WTC11 (cell line): ENCODE measurements at regions not wholly inside any gene's neighbourhood (a gene's known extent, or its start where the extent isn't known, plus 50 kb on each side); places are given as distances from the start of the nearest gene placed in this dataset.

Source experiments
- ATAC-seq: fragments of 200-7000 bp; cut with Tn5 transposase; 2 replicates; pipeline ENCODE4 v1.10.0; 2021; ENCODE audit warnings: mild to moderate bottlenecking, moderate library complexity
- CTCF ChIA-PET: fragments of 300-600 bp; sonication (Branson Sonifier 250); formaldehyde crosslinking; loops from one replicate; lab custom pipeline; 2021; ENCODE audit warnings: antibody characterized with exemption; lab: Charles Lee
- POLR2A ChIA-PET: fragments of 350-600 bp; sonication (Branson Sonifier 250); formaldehyde crosslinking; loops from one replicate; lab custom pipeline; 2021; ENCODE audit warnings: antibody characterized with exemption; lab: Charles Lee
- DNase-seq: peaks from one replicate; pipeline ENCODE4 v3.0.0; 2021; ENCODE audit warnings: low spot score
- H3K27ac Mint-ChIP-seq: 2 replicates; pipeline ENCODE4 v1.8.0; 2021; ENCODE audit warnings: mixed read lengths
- H3K27me3 Mint-ChIP-seq: 2 replicates; pipeline ENCODE4 v1.8.0; 2021; ENCODE audit warnings: low read depth, mild to moderate bottlenecking, moderate library complexity, mixed read lengths
- H3K36me3 Mint-ChIP-seq: 2 replicates; pipeline ENCODE4 v1.8.0; 2021; ENCODE audit warnings: mixed read lengths
- H3K4me1 Mint-ChIP-seq: 2 replicates; pipeline ENCODE4 v1.8.0; 2022; ENCODE audit warnings: mixed read lengths
- H3K4me3 Mint-ChIP-seq: 2 replicates; pipeline ENCODE4 v1.8.0; 2021; ENCODE audit warnings: mild to moderate bottlenecking, moderate library complexity, mixed read lengths
- H3K9me3 Mint-ChIP-seq: 2 replicates; pipeline ENCODE4 v1.8.0; 2021; ENCODE audit warnings: mixed read lengths
- ELF4 ChIP-seq: sonication (generic); formaldehyde crosslinking; IDR thresholded peaks from 2 replicates; pipeline ENCODE4 v1.8.1; 2022; ENCODE audit warnings: low read depth, mild to moderate bottlenecking, moderate library complexity, missing genetic modification reagents
- FOXK1 ChIP-seq: sonication (generic); formaldehyde crosslinking; IDR thresholded peaks from 2 replicates; pipeline ENCODE4 v1.8.0; 2022; ENCODE audit warnings: mild to moderate bottlenecking, moderate library complexity, missing genetic modification reagents
- HMGA2 ChIP-seq: fragments of 250-450 bp; sonication (Bioruptor Pico); IDR thresholded peaks from 2 replicates; pipeline ENCODE4 v1.4.0; 2021; ENCODE audit warnings: mild to moderate bottlenecking, moderate library complexity
- JAZF1 ChIP-seq: fragments of 250-450 bp; sonication (Bioruptor Pico); IDR thresholded peaks from 2 replicates; pipeline ENCODE4 v1.9.0; 2021; ENCODE audit warnings: moderate library complexity, mild to moderate bottlenecking, inconsistent platforms
- MYBL2 ChIP-seq: sonication (generic); formaldehyde crosslinking; IDR thresholded peaks from 2 replicates; pipeline ENCODE4 v1.8.1; 2023; ENCODE audit warnings: mild to moderate bottlenecking, moderate library complexity, missing genetic modification reagents
- NFATC4 ChIP-seq: fragments of 250-450 bp; sonication (Bioruptor Pico); IDR thresholded peaks from 2 replicates; pipeline ENCODE4 v1.9.0; 2021; ENCODE audit warnings: mild to moderate bottlenecking
- NFE2L1 ChIP-seq: sonication (generic); formaldehyde crosslinking; IDR thresholded peaks from 2 replicates; pipeline ENCODE4 v1.8.1; 2023; ENCODE audit warnings: missing genetic modification reagents
- NFYB ChIP-seq: sonication (generic); formaldehyde crosslinking; conservative IDR thresholded peaks from 2 replicates; pipeline ENCODE4 v1.8.0; 2022; ENCODE audit warnings: low read depth, missing genetic modification reagents
- NR3C1 ChIP-seq: sonication (generic); formaldehyde crosslinking; conservative IDR thresholded peaks from 2 replicates; pipeline ENCODE4 v1.8.1; 2023; ENCODE audit warnings: low read depth, mild to moderate bottlenecking, missing genetic modification reagents
- OVOL2 ChIP-seq: fragments of 250-450 bp; sonication (Bioruptor Pico); IDR thresholded peaks from 2 replicates; pipeline ENCODE4 v1.9.0; 2021; ENCODE audit warnings: mild to moderate bottlenecking, borderline replicate concordance
- PRRX2 ChIP-seq: fragments of 250-450 bp; sonication (Bioruptor Pico); IDR thresholded peaks from 2 replicates; pipeline ENCODE4 v1.8.0; 2021; ENCODE audit warnings: mild to moderate bottlenecking
- SMAD3 ChIP-seq: sonication (generic); formaldehyde crosslinking; IDR thresholded peaks from 2 replicates; pipeline ENCODE4 v1.8.0; 2022; ENCODE audit warnings: missing genetic modification reagents, mild to moderate bottlenecking, borderline replicate concordance
- SMAD4 ChIP-seq: sonication (generic); formaldehyde crosslinking; IDR thresholded peaks from 2 replicates; pipeline ENCODE4 v1.8.0; 2022; ENCODE audit warnings: mild to moderate bottlenecking, missing genetic modification reagents
- ZNF219 ChIP-seq: sonication (generic); formaldehyde crosslinking; IDR thresholded peaks from 2 replicates; pipeline ENCODE4 v1.8.0; 2023; ENCODE audit warnings: missing genetic modification reagents, mild to moderate bottlenecking, borderline replicate concordance
- ZNF317 ChIP-seq: sonication (generic); formaldehyde crosslinking; IDR thresholded peaks from 2 replicates; pipeline ENCODE4 v1.8.1; 2023; ENCODE audit warnings: low read depth, mild to moderate bottlenecking, moderate library complexity, missing genetic modification reagents, borderline replicate concordance
- TF ChIP-seq, protein P1 (sequence below): fragments of 250-450 bp; sonication (Bioruptor Pico); IDR thresholded peaks from 2 replicates; pipeline ENCODE4 v1.9.0; 2021; ENCODE audit warnings: mild to moderate bottlenecking
- TF ChIP-seq, protein P2 (sequence below): sonication (generic); formaldehyde crosslinking; IDR thresholded peaks from 2 replicates; pipeline ENCODE4 v1.8.0; 2023; ENCODE audit warnings: missing genetic modification reagents, mild to moderate bottlenecking, borderline replicate concordance
- TF ChIP-seq, protein P3 (sequence below): sonication (generic); formaldehyde crosslinking; IDR thresholded peaks from 2 replicates; pipeline ENCODE4 v1.8.1; 2023; ENCODE audit warnings: mild to moderate bottlenecking, missing genetic modification reagents
- TF ChIP-seq, protein P4 (sequence below): sonication (generic); formaldehyde crosslinking; conservative IDR thresholded peaks from 2 replicates; pipeline ENCODE4 v1.8.1; 2022; ENCODE audit warnings: mild to moderate bottlenecking, missing genetic modification reagents
- TF ChIP-seq, protein P5 (sequence below): sonication (generic); formaldehyde crosslinking; IDR thresholded peaks from 2 replicates; pipeline ENCODE4 v1.8.1; 2023; ENCODE audit warnings: mild to moderate bottlenecking, moderate library complexity, missing genetic modification reagents
- TF ChIP-seq, protein P6 (sequence below): sonication (generic); formaldehyde crosslinking; IDR thresholded peaks from 2 replicates; pipeline ENCODE4 v1.8.1; 2022; ENCODE audit warnings: low read depth, mild to moderate bottlenecking, moderate library complexity, missing genetic modification reagents, borderline replicate concordance

DNA sequence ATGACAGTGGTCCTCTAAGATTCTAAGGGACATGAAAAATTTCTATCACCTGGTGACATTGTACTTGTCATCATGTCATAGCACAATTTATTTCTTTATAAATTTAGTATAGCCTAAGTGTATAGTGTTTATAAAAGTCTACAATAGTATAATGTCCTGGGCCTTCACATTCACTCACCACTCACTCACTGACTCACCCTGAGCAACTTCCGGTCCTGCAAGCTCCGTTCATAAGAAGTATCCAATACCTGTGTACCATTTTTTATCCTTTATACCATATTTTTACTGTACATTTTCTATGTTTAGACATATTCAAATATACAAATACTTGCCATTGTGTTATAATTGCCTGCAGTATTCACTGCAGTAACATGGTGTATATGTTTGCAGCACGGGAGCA lies 72.8 kb upstream of the DSEL start:
- Mint-ChIP-seq H3K9me3 (peaks cover 15% of the 10 kb centered on the region; the same call in 1 of the 2 replicates), H3K4me1 (peaks cover 15% of the 10 kb centered on the region), H3K27ac (no peak overlapping the region), H3K27me3 (peaks cover 28% of the 10 kb centered on the region), H3K36me3 (peaks cover 5% of the 10 kb centered on the region; the same call in 1 of the 2 replicates), H3K4me3 (no peak overlapping the region)
- no peak for TF ChIP-seq ZNF317
- no peak for TF ChIP-seq MYBL2 (CRISPR knock-in tag)
- TF ChIP-seq, protein P1, sequence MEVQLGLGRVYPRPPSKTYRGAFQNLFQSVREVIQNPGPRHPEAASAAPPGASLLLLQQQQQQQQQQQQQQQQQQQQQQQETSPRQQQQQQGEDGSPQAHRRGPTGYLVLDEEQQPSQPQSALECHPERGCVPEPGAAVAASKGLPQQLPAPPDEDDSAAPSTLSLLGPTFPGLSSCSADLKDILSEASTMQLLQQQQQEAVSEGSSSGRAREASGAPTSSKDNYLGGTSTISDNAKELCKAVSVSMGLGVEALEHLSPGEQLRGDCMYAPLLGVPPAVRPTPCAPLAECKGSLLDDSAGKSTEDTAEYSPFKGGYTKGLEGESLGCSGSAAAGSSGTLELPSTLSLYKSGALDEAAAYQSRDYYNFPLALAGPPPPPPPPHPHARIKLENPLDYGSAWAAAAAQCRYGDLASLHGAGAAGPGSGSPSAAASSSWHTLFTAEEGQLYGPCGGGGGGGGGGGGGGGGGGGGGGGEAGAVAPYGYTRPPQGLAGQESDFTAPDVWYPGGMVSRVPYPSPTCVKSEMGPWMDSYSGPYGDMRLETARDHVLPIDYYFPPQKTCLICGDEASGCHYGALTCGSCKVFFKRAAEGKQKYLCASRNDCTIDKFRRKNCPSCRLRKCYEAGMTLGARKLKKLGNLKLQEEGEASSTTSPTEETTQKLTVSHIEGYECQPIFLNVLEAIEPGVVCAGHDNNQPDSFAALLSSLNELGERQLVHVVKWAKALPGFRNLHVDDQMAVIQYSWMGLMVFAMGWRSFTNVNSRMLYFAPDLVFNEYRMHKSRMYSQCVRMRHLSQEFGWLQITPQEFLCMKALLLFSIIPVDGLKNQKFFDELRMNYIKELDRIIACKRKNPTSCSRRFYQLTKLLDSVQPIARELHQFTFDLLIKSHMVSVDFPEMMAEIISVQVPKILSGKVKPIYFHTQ (CRISPR knock-in tag) = no peak
- TF ChIP-seq, protein P2, sequence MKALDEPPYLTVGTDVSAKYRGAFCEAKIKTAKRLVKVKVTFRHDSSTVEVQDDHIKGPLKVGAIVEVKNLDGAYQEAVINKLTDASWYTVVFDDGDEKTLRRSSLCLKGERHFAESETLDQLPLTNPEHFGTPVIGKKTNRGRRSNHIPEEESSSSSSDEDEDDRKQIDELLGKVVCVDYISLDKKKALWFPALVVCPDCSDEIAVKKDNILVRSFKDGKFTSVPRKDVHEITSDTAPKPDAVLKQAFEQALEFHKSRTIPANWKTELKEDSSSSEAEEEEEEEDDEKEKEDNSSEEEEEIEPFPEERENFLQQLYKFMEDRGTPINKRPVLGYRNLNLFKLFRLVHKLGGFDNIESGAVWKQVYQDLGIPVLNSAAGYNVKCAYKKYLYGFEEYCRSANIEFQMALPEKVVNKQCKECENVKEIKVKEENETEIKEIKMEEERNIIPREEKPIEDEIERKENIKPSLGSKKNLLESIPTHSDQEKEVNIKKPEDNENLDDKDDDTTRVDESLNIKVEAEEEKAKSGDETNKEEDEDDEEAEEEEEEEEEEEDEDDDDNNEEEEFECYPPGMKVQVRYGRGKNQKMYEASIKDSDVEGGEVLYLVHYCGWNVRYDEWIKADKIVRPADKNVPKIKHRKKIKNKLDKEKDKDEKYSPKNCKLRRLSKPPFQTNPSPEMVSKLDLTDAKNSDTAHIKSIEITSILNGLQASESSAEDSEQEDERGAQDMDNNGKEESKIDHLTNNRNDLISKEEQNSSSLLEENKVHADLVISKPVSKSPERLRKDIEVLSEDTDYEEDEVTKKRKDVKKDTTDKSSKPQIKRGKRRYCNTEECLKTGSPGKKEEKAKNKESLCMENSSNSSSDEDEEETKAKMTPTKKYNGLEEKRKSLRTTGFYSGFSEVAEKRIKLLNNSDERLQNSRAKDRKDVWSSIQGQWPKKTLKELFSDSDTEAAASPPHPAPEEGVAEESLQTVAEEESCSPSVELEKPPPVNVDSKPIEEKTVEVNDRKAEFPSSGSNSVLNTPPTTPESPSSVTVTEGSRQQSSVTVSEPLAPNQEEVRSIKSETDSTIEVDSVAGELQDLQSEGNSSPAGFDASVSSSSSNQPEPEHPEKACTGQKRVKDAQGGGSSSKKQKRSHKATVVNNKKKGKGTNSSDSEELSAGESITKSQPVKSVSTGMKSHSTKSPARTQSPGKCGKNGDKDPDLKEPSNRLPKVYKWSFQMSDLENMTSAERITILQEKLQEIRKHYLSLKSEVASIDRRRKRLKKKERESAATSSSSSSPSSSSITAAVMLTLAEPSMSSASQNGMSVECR (CRISPR knock-in tag) = no peak
- ATAC-seq = no peak
- POLR2A ChIA-PET = no interaction called here
- CTCF ChIA-PET = interaction anchor here (1.2 kb wide), 1 partner anchor 74 kb away, joined by 3 read pairs; no protein-coding TSS in a partner anchor
- DNase-seq = no peak

DNA sequence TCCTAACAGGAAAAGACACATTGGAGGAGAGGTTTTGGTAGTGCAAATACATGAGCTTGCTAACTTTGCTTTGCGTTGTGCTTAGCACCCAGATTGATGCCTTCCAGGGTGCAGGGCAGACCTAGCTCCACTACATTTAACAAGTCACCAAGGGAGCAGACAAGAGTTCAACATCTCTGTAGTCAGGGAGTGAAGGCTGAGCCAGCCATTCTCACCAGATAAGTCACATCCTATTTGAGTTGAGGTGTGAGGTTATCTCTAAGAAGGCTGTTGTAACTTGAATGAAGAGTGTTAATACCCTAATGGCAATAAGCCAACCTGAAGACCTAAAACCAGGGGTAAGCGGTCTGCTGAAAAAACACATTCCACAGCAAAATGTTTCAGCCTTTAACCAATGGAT lies 69.6 kb upstream of the DSEL start:
- H3K27me3 Mint-ChIP-seq = peaks cover 52% of the 10 kb centered on the region
- POLR2A ChIA-PET = no interaction called here
- DNase-seq = no peak
- no peak for ATAC-seq
- TF ChIP-seq, protein P3, sequence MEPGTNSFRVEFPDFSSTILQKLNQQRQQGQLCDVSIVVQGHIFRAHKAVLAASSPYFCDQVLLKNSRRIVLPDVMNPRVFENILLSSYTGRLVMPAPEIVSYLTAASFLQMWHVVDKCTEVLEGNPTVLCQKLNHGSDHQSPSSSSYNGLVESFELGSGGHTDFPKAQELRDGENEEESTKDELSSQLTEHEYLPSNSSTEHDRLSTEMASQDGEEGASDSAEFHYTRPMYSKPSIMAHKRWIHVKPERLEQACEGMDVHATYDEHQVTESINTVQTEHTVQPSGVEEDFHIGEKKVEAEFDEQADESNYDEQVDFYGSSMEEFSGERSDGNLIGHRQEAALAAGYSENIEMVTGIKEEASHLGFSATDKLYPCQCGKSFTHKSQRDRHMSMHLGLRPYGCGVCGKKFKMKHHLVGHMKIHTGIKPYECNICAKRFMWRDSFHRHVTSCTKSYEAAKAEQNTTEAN (CRISPR knock-in tag) = no peak
- TF ChIP-seq ELF4 (CRISPR knock-in tag) (no peak), FOXK1 (CRISPR knock-in tag) (no peak), NR3C1 (CRISPR knock-in tag) (no peak), NFATC4 (CRISPR knock-in tag) (no peak), NFYB (CRISPR knock-in tag) (no peak), NFE2L1 (CRISPR knock-in tag) (no peak), OVOL2 (CRISPR knock-in tag) (no peak), JAZF1 (CRISPR knock-in tag) (no peak), SMAD3 (CRISPR knock-in tag) (no peak), PRRX2 (no peak), ZNF219 (CRISPR knock-in tag) (no peak), HMGA2 (CRISPR knock-in tag) (no peak), SMAD4 (CRISPR knock-in tag) (no peak)
- TF ChIP-seq, protein P4, sequence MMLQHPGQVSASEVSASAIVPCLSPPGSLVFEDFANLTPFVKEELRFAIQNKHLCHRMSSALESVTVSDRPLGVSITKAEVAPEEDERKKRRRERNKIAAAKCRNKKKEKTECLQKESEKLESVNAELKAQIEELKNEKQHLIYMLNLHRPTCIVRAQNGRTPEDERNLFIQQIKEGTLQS (CRISPR knock-in tag) = no peak
- TF ChIP-seq, protein P5, sequence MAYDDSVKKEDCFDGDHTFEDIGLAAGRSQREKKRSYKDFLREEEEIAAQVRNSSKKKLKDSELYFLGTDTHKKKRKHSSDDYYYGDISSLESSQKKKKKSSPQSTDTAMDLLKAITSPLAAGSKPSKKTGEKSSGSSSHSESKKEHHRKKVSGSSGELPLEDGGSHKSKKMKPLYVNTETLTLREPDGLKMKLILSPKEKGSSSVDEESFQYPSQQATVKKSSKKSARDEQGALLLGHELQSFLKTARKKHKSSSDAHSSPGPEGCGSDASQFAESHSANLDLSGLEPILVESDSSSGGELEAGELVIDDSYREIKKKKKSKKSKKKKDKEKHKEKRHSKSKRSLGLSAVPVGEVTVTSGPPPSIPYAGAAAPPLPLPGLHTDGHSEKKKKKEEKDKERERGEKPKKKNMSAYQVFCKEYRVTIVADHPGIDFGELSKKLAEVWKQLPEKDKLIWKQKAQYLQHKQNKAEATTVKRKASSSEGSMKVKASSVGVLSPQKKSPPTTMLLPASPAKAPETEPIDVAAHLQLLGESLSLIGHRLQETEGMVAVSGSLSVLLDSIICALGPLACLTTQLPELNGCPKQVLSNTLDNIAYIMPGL (CRISPR knock-in tag) = no peak
- TF ChIP-seq, protein P6, sequence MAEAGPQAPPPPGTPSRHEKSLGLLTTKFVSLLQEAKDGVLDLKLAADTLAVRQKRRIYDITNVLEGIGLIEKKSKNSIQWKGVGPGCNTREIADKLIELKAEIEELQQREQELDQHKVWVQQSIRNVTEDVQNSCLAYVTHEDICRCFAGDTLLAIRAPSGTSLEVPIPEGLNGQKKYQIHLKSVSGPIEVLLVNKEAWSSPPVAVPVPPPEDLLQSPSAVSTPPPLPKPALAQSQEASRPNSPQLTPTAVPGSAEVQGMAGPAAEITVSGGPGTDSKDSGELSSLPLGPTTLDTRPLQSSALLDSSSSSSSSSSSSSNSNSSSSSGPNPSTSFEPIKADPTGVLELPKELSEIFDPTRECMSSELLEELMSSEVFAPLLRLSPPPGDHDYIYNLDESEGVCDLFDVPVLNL = no peak
- TF ChIP-seq, protein P1 (CRISPR knock-in tag) = no peak
- no peak overlapping the region for H3K4me3 Mint-ChIP-seq
- peaks cover 5% of the 10 kb centered on the region; the same call in 1 of the 2 replicates for H3K36me3 Mint-ChIP-seq
- H3K27ac Mint-ChIP-seq = no peak overlapping the region
- CTCF ChIA-PET = no interaction called here
- peaks cover 17% of the 10 kb centered on the region; the same call in 1 of the 2 replicates for H3K9me3 Mint-ChIP-seq
- peaks cover 42% of the 10 kb centered on the region for H3K4me1 Mint-ChIP-seq
